SK-N-SH (cell line): ENCODE measurements at regions not wholly inside any gene's neighbourhood (a gene's known extent, or its start where the extent isn't known, plus 50 kb on each side); places are given as distances from the start of the nearest gene placed in this dataset.

Experiments
- CTCF ChIA-PET: fragments of 300-600, 350-600 bp; formaldehyde crosslinking; extraction: SDS; loops from one replicate; lab custom pipeline; 2021; lab: Yijun Ruan, JAX
- POLR2A ChIA-PET: fragments of 350-600 bp; sonication (Branson Sonifier 250); formaldehyde crosslinking; extraction: SDS; loops from one replicate; lab custom pipeline; 2020; ENCODE audit warnings: antibody characterized with exemption, inconsistent platforms; lab: Yijun Ruan, JAX
- DNase-seq: peaks from one replicate; pipeline ENCODE4 v3.0.0; 2012
- H2AFZ ChIP-seq: fragments of 200-600 bp; sonication (generic); 2 replicates; pipeline ENCODE4 v1.8.1; 2016; ENCODE audit warnings: antibody characterized with exemption, mild to moderate bottlenecking, low read depth
- H3F3A ChIP-seq: fragments of 200-600 bp; sonication (generic); replicated peaks from 2 replicates; pipeline ENCODE3; 2016; ENCODE audit warnings: antibody characterized with exemption, mild to moderate bottlenecking; ENCODE audit not compliant: insufficient read depth
- H3K27ac ChIP-seq, 2 experiments: fragments of 200-500 bp in 1 of 2; fragments of 200-600 bp in 1 of 2; sonication (Bioruptor generic) in 1 of 2; sonication (generic), shearing (Covaris generic) in 1 of 2; 2 replicates each; pipeline versions ENCODE4 v1.5.1 to v1.6.1; 2014 to 2016; ENCODE audit warnings: low read depth in 2 of 2, inconsistent platforms in 1 of 2, low read length in 1 of 2, mild to moderate bottlenecking in 1 of 2, mixed read lengths in 1 of 2
- H3K27me3 ChIP-seq: fragments of 200-600 bp; sonication (generic), shearing (Covaris generic); 2 replicates; pipeline ENCODE4 v1.6.1; 2016; ENCODE audit warnings: mixed run types; ENCODE audit not compliant: insufficient read depth
- H3K36me3 ChIP-seq, 2 experiments: fragments of 200-500 bp in 1 of 2; fragments of 200-600 bp in 1 of 2; sonication (Bioruptor generic) in 1 of 2; sonication (generic) in 1 of 2; replicated peaks in 1 of 2; 2 replicates each; pipeline versions ENCODE3 to v1.5.1; 2014 to 2016; ENCODE audit warnings: low read length in 1 of 2, mild to moderate bottlenecking in 1 of 2; ENCODE audit not compliant: insufficient read depth in 2 of 2, control insufficient read depth in 1 of 2
- H3K4me1 ChIP-seq, 2 experiments: fragments of 200-500 bp in 1 of 2; fragments of 200-600 bp in 1 of 2; sonication (Bioruptor generic) in 1 of 2; sonication (generic), shearing (Covaris generic) in 1 of 2; 2 replicates each; pipeline versions ENCODE4 v1.5.1 to v1.6.1; 2014 to 2016; ENCODE audit warnings: low read depth in 1 of 2, low read length in 1 of 2, mixed run types in 1 of 2; ENCODE audit not compliant: insufficient read depth in 2 of 2, control insufficient read depth in 1 of 2
- H3K4me2 ChIP-seq: fragments of 200-600 bp; sonication (generic), shearing (Covaris generic); 2 replicates; pipeline ENCODE4 v1.6.1; 2017; ENCODE audit warnings: mixed run types
- H3K4me3 ChIP-seq, 2 experiments: fragments of 200-500 bp in 1 of 2; fragments of 200-600 bp in 1 of 2; sonication (Bioruptor generic) in 1 of 2; sonication (generic), shearing (Covaris generic) in 1 of 2; 2 replicates each; pipeline versions ENCODE4 v1.5.1 to v1.8.1; 2014 to 2016; ENCODE audit warnings: low read depth in 2 of 2, inconsistent platforms in 1 of 2, low read length in 1 of 2, mild to moderate bottlenecking in 1 of 2, mixed read lengths in 1 of 2, moderate library complexity in 1 of 2
- H3K79me2 ChIP-seq: fragments of 200-600 bp; sonication (generic); 2 replicates; pipeline ENCODE4 v1.8.1; 2017; ENCODE audit warnings: mild to moderate bottlenecking; ENCODE audit not compliant: insufficient read depth
- H3K9ac ChIP-seq: fragments of 200-600 bp; sonication (generic); 2 replicates; pipeline ENCODE4 v1.6.1; 2017; ENCODE audit warnings: mixed run types
- H3K9me2 ChIP-seq: fragments of 200-600 bp; sonication (generic); 2 replicates; pipeline ENCODE4 v1.6.1; 2017; ENCODE audit warnings: mixed run types
- H3K9me3 ChIP-seq: fragments of 200-600 bp; sonication (generic); 2 replicates; pipeline ENCODE4 v1.6.1; 2017; ENCODE audit warnings: mixed run types, mild to moderate bottlenecking, moderate library complexity
- H4K20me1 ChIP-seq: fragments of 200-600 bp; sonication (generic); 2 replicates; pipeline ENCODE4 v1.6.1; 2017; ENCODE audit warnings: mild to moderate bottlenecking, mixed run types; ENCODE audit not compliant: insufficient read depth
- CHD2 ChIP-seq: fragments of 150-350 bp; IDR thresholded peaks from 2 replicates; pipeline ENCODE4 v1.6.1; 2018; ENCODE audit warnings: low read length; ENCODE audit not compliant: partially characterized antibody
- EZH2phosphoT487 ChIP-seq: fragments of 200-600 bp; sonication (generic); IDR thresholded peaks from 2 replicates; pipeline ENCODE4 v1.6.1; 2017; ENCODE audit warnings: low read depth, mixed run types, mild to moderate bottlenecking, antibody characterized with exemption, moderate library complexity, borderline replicate concordance
- FOSL2 ChIP-seq: IDR thresholded peaks from 2 replicates; pipeline ENCODE4 v1.4.0; 2012; ENCODE audit warnings: low read depth, mild to moderate bottlenecking, moderate library complexity, borderline replicate concordance
- FOXJ3 ChIP-seq: sonication (generic); formaldehyde crosslinking; IDR thresholded peaks from 2 replicates; pipeline ENCODE4 v1.5.1; 2020; ENCODE audit warnings: mild to moderate bottlenecking, missing genetic modification reagents
- GABPA ChIP-seq: IDR thresholded peaks from 2 replicates; pipeline ENCODE4 v1.4.0; 2012; ENCODE audit warnings: low read depth, mild to moderate bottlenecking
- GATA2 ChIP-seq: sonication (generic); formaldehyde crosslinking; IDR thresholded peaks from 2 replicates; pipeline ENCODE4 v1.5.0; 2020; ENCODE audit warnings: mild to moderate bottlenecking, missing genetic modification reagents
- IRF3 ChIP-seq: fragments of 150-350 bp; IDR thresholded peaks from 2 replicates; pipeline ENCODE4 v1.6.1; 2016; ENCODE audit warnings: mild to moderate bottlenecking, low read depth, low read length
- MEF2A ChIP-seq: IDR thresholded peaks from 2 replicates; pipeline ENCODE4 v1.4.0; 2012; ENCODE audit warnings: low read depth, borderline replicate concordance
- NFIC ChIP-seq: IDR thresholded peaks from 2 replicates; pipeline ENCODE4 v1.4.0; 2012; ENCODE audit warnings: borderline replicate concordance
- PBX3 ChIP-seq: IDR thresholded peaks from 2 replicates; pipeline ENCODE4; 2012
- RCOR1 ChIP-seq: fragments of 150-350 bp; IDR thresholded peaks from 2 replicates; pipeline ENCODE4 v1.6.1; 2017; ENCODE audit warnings: antibody characterized with exemption, low read length
- REST ChIP-seq: IDR thresholded peaks from 2 replicates; pipeline ENCODE4 v1.6.1; 2012; ENCODE audit warnings: mild to moderate bottlenecking, low read depth, low read length, moderate library complexity
- RFX5 ChIP-seq: IDR thresholded peaks from 2 replicates; pipeline ENCODE4 v1.6.1; 2012; ENCODE audit warnings: mild to moderate bottlenecking, improper control_type of control experiment, low read length
- RXRA ChIP-seq: IDR thresholded peaks from 2 replicates; pipeline ENCODE4 v1.4.0; 2012; ENCODE audit warnings: low read depth, mild to moderate bottlenecking, borderline replicate concordance
- SMC3 ChIP-seq: IDR thresholded peaks from 2 replicates; pipeline ENCODE4 v1.6.1; 2012; ENCODE audit warnings: low read depth, low read length, improper control_type of control experiment
- TAF1 ChIP-seq: IDR thresholded peaks from 2 replicates; pipeline ENCODE4 v1.6.1; 2012; ENCODE audit warnings: low read depth, mild to moderate bottlenecking, low read length, moderate library complexity, borderline replicate concordance
- USF1 ChIP-seq: IDR thresholded peaks from 2 replicates; pipeline ENCODE4 v1.4.0; 2012; ENCODE audit warnings: low read depth, borderline replicate concordance
- WGBS: methylation state at CpG from one replicate; pipeline ENCODE4 v1.1.6; 2017; ENCODE audit warnings: low lambda C conversion rate; 5-methylcytosine and 5-hydroxymethylcytosine counted together

- H3K27me3 ChIP-seq, result no peaks in the 10 kb centered on the region
- H3K4me2 ChIP-seq, result no peak overlapping the region
- no peak overlapping the region for H2AFZ ChIP-seq
- H3F3A ChIP-seq, result peaks cover 4% of the 10 kb centered on the region
- H3K4me3 ChIP-seq, result no peak overlapping the region
- no peak overlapping the region for H3K27ac ChIP-seq
- TF ChIP-seq RFX5, result no peak
- TF ChIP-seq SMC3, result no peak
- TF ChIP-seq CHD2, result no peak
- no peak for TF ChIP-seq EZH2phosphoT487
- TF ChIP-seq NFIC, result no peak
- TF ChIP-seq IRF3, result no peak
- TF ChIP-seq FOSL2, result no peak
- no peak for TF ChIP-seq GABPA
- TF ChIP-seq GATA2, result no peak
- TF ChIP-seq MEF2A, result no peak
- no peak for TF ChIP-seq REST
- no peak for TF ChIP-seq TAF1
- no peak for DNase-seq
- H4K20me1 ChIP-seq, result no peaks in the 10 kb centered on the region
- no peaks in the 10 kb centered on the region for H3K9me3 ChIP-seq
- no peaks in the 10 kb centered on the region for H3K9me2 ChIP-seq
- 95% methylated on average over 1 of the region's 1 CpG for WGBS
- no peaks in the 10 kb centered on the region for H3K36me3 ChIP-seq
- H3K79me2 ChIP-seq, result no peaks in the 10 kb centered on the region
- POLR2A ChIA-PET, result no interaction called here
- CTCF ChIA-PET, result no interaction called here
- peaks cover 0 to 5% of the 10 kb centered on the region in 2 experiments; a peak in 3 of 4 replicates for H3K4me1 ChIP-seq
- no peak overlapping the region for H3K9ac ChIP-seq
Observed at GRCh38 chr6:143612186-143612585, 65.6 kb upstream of the PHACTR2 start.

- Histone ChIP-seq H4K20me1 (no peaks in the 10 kb centered on the region), H3K4me3 (no peak overlapping the region), H3K4me2 (no peak overlapping the region), H3F3A (peaks cover 9% of the 10 kb centered on the region), H3K36me3 (no peaks in the 10 kb centered on the region), H3K9me3 (no peaks in the 10 kb centered on the region), H3K27me3 (no peaks in the 10 kb centered on the region), H3K27ac (no peak overlapping the region), H3K79me2 (no peaks in the 10 kb centered on the region), H3K4me1 (peaks cover 0 to 5% of the 10 kb centered on the region in 2 experiments; a peak in 3 of 4 replicates), H3K9me2 (no peaks in the 10 kb centered on the region), H3K9ac (no peak overlapping the region), H2AFZ (no peak overlapping the region)
- POLR2A ChIA-PET, result no interaction called here
- no peak for TF ChIP-seq RXRA
- TF ChIP-seq GABPA, result no peak
- TF ChIP-seq RCOR1, result no peak
- no peak for TF ChIP-seq FOXJ3
- no peak for TF ChIP-seq USF1
- TF ChIP-seq GATA2, result no peak
- no peak for TF ChIP-seq PBX3
- no peak for DNase-seq
- 94% methylated on average over 5 of the region's 5 CpGs for WGBS
- CTCF ChIA-PET, result no interaction called here
Observed at GRCh38 chr6:143611580-143611979, 66.2 kb upstream of the PHACTR2 start.
